Neural cell (in vitro differentiated cells): ENCODE measurements at regions not wholly inside any gene's neighbourhood (a gene's known extent, or its start where the extent isn't known, plus 50 kb on each side); places are given as distances from the start of the nearest gene placed in this dataset.
A peak's percentile ranks its signal among the peaks of the same experiment; 100 is the strongest.

Experiments
- H2AFZ ChIP-seq: fragments of 200-600, 300-800 bp; sonication (generic), shearing (Covaris generic); 2 replicates; pipeline ENCODE4 v1.6.0; 2014; ENCODE audit warnings: low read depth, mild to moderate bottlenecking, antibody characterized with exemption, low read length, moderate library complexity
- H3F3A ChIP-seq: fragments of 200-600 bp; shearing (Covaris generic); 2 replicates; pipeline ENCODE4 v1.6.1; 2016; ENCODE audit warnings: mild to moderate bottlenecking, moderate library complexity, mixed read lengths, antibody characterized with exemption, low read length; ENCODE audit not compliant: insufficient read depth, poor library complexity, severe bottlenecking
- H3K27ac ChIP-seq: fragments of 200-600, 300-800 bp; sonication (generic), shearing (Covaris generic); 2 replicates; pipeline ENCODE4 v1.5.1; 2014; ENCODE audit warnings: mild to moderate bottlenecking, low read length, moderate library complexity
- H3K27me3 ChIP-seq: fragments of 300-800, 200-600 bp; sonication (generic), shearing (Covaris generic); 2 replicates; pipeline ENCODE4 v1.6.0; 2014; ENCODE audit warnings: mild to moderate bottlenecking, low read depth, low read length, moderate library complexity; ENCODE audit not compliant: insufficient read depth
- H3K36me3 ChIP-seq: fragments of 300-800, 200-600 bp; sonication (generic), shearing (Covaris generic); 2 replicates; pipeline ENCODE4 v1.5.1; 2014; ENCODE audit warnings: mild to moderate bottlenecking, antibody characterized with exemption, low read length, moderate library complexity; ENCODE audit not compliant: insufficient read depth
- H3K4me2 ChIP-seq: fragments of 300-800, 200-600 bp; sonication (generic), shearing (Covaris generic); 2 replicates; pipeline ENCODE4 v1.6.0; 2014; ENCODE audit warnings: mild to moderate bottlenecking, low read length
- H3K4me3 ChIP-seq: fragments of 300-800, 200-600 bp; sonication (generic), shearing (Covaris generic); 2 replicates; pipeline ENCODE4 v1.5.1; 2014; ENCODE audit warnings: mild to moderate bottlenecking, low read length, moderate library complexity
- H3K79me2 ChIP-seq: fragments of 200-600 bp; shearing (Covaris generic); replicated peaks from 2 replicates; pipeline ENCODE4 v1.6.0; 2014; ENCODE audit warnings: mild to moderate bottlenecking, low read length, moderate library complexity; ENCODE audit not compliant: insufficient read depth
- H3K9ac ChIP-seq: fragments of 300-800, 200-600 bp; sonication (generic), shearing (Covaris generic); 2 replicates; pipeline ENCODE4 v1.6.1; 2016; ENCODE audit warnings: mild to moderate bottlenecking, low read length, mixed read lengths
- H3K9me2 ChIP-seq: fragments of 200-600 bp; shearing (Covaris generic); 2 replicates; pipeline ENCODE4 v1.6.1; 2016; ENCODE audit warnings: mild to moderate bottlenecking, low read length, mixed read lengths; ENCODE audit not compliant: insufficient read depth
- H3K9me3 ChIP-seq: fragments of 200-600, 300-800 bp; sonication (generic), shearing (Covaris generic); 2 replicates; pipeline ENCODE4 v1.6.1; 2016; ENCODE audit warnings: mild to moderate bottlenecking, mixed run types, low read length, moderate library complexity, mixed read lengths
- H4K20me1 ChIP-seq: fragments of 200-600 bp; shearing (Covaris generic); 2 replicates; pipeline ENCODE4 v1.6.1; 2016; ENCODE audit warnings: mild to moderate bottlenecking, mixed run types; ENCODE audit not compliant: insufficient read depth
- CTCF ChIP-seq: fragments of 450-650 bp; IDR thresholded peaks from 2 replicates; pipeline ENCODE4 v1.5.1; 2014; ENCODE audit warnings: antibody characterized with exemption, mild to moderate bottlenecking, moderate library complexity; ENCODE audit not compliant: poor library complexity, severe bottlenecking
- EP300 ChIP-seq: fragments of 450-650 bp; conservative IDR thresholded peaks from 2 replicates; pipeline ENCODE4 v1.6.1; 2014; ENCODE audit warnings: antibody characterized with exemption, mild to moderate bottlenecking, moderate library complexity; ENCODE audit not compliant: poor library complexity, severe bottlenecking
- EZH2 ChIP-seq: fragments of 200-600, 300-800 bp; shearing (Covaris generic), sonication (generic); IDR thresholded peaks from 2 replicates; pipeline ENCODE4 v1.6.1; 2014; ENCODE audit warnings: antibody characterized with exemption, low read length, borderline replicate concordance, mild to moderate bottlenecking; ENCODE audit not compliant: insufficient read depth, poor library complexity, severe bottlenecking
- MXI1 ChIP-seq: fragments of 450-650 bp; conservative IDR thresholded peaks from 2 replicates; pipeline ENCODE4 v1.6.1; 2014; ENCODE audit warnings: antibody characterized with exemption, mild to moderate bottlenecking; ENCODE audit not compliant: poor library complexity, severe bottlenecking
- POLR2AphosphoS5 ChIP-seq: IDR thresholded peaks from 2 replicates; pipeline ENCODE4 v1.6.1; 2012
- RAD21 ChIP-seq: fragments of 450-650 bp; conservative IDR thresholded peaks from 2 replicates; pipeline ENCODE4 v1.6.1; 2014; ENCODE audit warnings: antibody characterized with exemption, mild to moderate bottlenecking, moderate library complexity
- REST ChIP-seq: IDR thresholded peaks from 2 replicates; pipeline ENCODE4 v1.6.1; 2012; ENCODE audit warnings: borderline replicate concordance
- SMC3 ChIP-seq: fragments of 450-650 bp; conservative IDR thresholded peaks from 2 replicates; pipeline ENCODE4 v1.6.1; 2014; ENCODE audit warnings: antibody characterized with exemption, mild to moderate bottlenecking, moderate library complexity; ENCODE audit not compliant: poor library complexity
- TAF1 ChIP-seq: IDR thresholded peaks from 2 replicates; pipeline ENCODE4 v1.6.1; 2012; ENCODE audit warnings: low read depth

DNA sequence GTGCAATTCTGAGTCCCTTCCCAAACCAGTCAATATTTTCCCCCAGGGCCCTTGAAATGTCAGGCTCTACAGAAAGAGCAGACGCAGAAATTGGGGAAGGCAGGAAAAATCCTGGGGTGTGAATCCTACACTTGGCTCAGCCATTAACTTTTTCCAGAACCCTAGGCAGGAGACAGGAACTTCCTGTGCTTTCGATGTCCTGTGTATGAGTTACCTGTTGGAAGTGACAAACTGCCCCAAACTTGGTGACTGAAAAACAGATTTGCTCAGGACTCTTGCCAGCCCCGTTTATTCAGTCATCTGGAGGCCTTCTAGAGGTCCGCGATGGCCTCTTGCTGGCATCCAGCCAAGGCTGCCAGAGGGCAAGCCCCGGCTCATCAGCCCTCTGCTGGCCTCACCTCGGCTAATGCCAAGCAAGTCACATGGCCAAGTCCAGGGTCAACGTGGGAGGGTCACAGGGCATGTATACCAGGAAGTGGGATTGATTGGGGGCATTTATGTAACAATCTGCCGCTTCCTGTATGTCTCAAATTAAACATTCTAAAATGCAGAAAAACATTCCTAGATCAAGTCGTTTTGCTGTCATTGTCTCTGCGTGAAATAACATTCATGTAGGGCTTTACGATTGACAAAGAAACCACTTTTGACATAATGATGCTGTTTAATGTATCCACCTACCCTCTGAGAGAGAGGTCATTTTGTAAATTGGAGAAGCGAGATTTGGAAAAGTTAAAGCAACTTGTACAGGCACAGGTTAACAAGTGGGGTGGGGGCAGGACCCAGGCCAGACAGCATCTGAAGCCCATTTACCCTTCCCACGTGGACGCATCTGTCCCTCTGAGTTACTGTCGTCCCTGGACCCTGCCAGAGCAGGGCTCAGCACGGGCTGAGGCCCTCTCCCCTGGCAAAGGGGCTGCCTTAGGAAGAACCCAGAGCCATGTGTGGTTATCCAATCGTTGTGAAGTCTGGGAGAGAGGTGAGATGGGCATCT lies 179.4 kb downstream of the INHBB start:
- Histone ChIP-seq H3K4me2 (no peak overlapping the region), H3K27ac (no peak overlapping the region), H2AFZ (no peak overlapping the region), H3K9me2 (no peaks in the 10 kb centered on the region), H3F3A (no peaks in the 10 kb centered on the region), H4K20me1 (no peaks in the 10 kb centered on the region), H3K9me3 (no peaks in the 10 kb centered on the region), H3K9ac (no peak overlapping the region), H3K79me2 (no peaks in the 10 kb centered on the region), H3K4me3 (no peak overlapping the region), H3K27me3 (no peaks in the 10 kb centered on the region), H3K36me3 (no peaks in the 10 kb centered on the region)
- TF ChIP-seq CTCF, result no peak
- TF ChIP-seq EZH2, result no peak
- TF ChIP-seq REST, result no peak
- TF ChIP-seq MXI1, result peak; percentile 29
- no peak for TF ChIP-seq POLR2AphosphoS5
- no peak for TF ChIP-seq EP300
- TF ChIP-seq RAD21, result no peak
- TF ChIP-seq SMC3, result no peak
- no peak for TF ChIP-seq TAF1

DNA sequence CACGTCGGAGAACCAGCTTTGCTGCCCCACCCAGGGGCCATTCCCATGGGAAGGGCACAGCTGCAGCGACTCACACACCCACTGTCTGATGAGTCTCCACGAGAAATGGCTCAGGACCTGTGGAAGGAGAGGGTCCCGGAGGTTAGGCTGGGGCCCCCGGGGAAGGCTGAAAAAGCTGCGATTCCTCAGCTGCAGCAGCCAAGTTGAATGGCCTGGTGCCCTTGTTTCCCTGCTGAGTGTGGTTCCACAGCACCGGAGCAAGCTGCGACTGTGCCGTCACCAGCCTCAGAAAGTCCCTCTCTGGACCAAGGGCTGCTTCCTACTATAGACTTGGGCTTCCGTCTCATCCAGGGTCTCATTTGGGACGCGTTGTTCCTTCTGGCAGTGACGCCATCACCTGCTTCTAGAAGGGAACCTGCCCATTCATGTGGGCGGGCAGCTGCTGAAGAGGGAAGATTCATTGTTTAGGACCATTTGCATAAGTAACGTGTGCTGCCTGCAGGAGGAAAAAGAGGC lies 180.2 kb downstream of the INHBB start:
- Histone ChIP-seq H3K9me2 (no peaks in the 10 kb centered on the region), H3K4me3 (no peak overlapping the region), H3K4me2 (no peak overlapping the region), H3K27me3 (no peaks in the 10 kb centered on the region), H3K27ac (no peak overlapping the region), H3K9me3 (peaks cover 4% of the 10 kb centered on the region), H3F3A (no peaks in the 10 kb centered on the region), H3K79me2 (no peaks in the 10 kb centered on the region), H4K20me1 (no peaks in the 10 kb centered on the region), H2AFZ (no peak overlapping the region), H3K36me3 (no peaks in the 10 kb centered on the region), H3K9ac (no peak overlapping the region)
- no peak for TF ChIP-seq POLR2AphosphoS5
- TF ChIP-seq SMC3, result no peak
- TF ChIP-seq MXI1, result no peak
- no peak for TF ChIP-seq REST
- TF ChIP-seq TAF1, result no peak
- no peak for TF ChIP-seq EZH2
- TF ChIP-seq EP300, result no peak
- TF ChIP-seq CTCF, result no peak
- TF ChIP-seq RAD21, result no peak
